GM12892 (cell line): ENCODE measurements at regions not wholly inside any gene's neighbourhood (a gene's known extent, or its start where the extent isn't known, plus 50 kb on each side); places are given as distances from the start of the nearest gene placed in this dataset.

Source experiments
- POLR2A ChIP-seq: IDR thresholded peaks from 2 replicates; pipeline ENCODE4 v1.6.1; 2011; ENCODE audit warnings: low read depth, low read length, control low read depth
- POLR2AphosphoS5 ChIP-seq: IDR thresholded peaks from 2 replicates; pipeline ENCODE4 v1.6.1; 2011; ENCODE audit warnings: low read depth, low read length, control low read depth
- TAF1 ChIP-seq: IDR thresholded peaks from 2 replicates; pipeline ENCODE4 v1.6.1; 2011; ENCODE audit warnings: low read depth, mild to moderate bottlenecking, control low read depth, low read length, borderline replicate concordance

GRCh38 chr4:53790286-53790685 is 199.0 kb upstream of the LNX1 start:
- no peak for TF ChIP-seq TAF1
- TF ChIP-seq POLR2A = no peak
- TF ChIP-seq POLR2AphosphoS5 = no peak
